Esophagus muscularis mucosa (tissue), 4 donors: ENCODE measurements at regions not wholly inside any gene's neighbourhood (a gene's known extent, or its start where the extent isn't known, plus 50 kb on each side); places are given as distances from the start of the nearest gene placed in this dataset.
"Not testable (repeated sequence)": the region's sequence is repeated elsewhere in the genome, so short reads cannot be mapped to it uniquely, and the experiment has no call there.

ENCODE experiments used
- DNase-seq: peaks from one replicate; pipeline ENCODE4 v3.0.0-alpha.2; 2017; ENCODE audit errors: extremely low spot score
- H3K27ac ChIP-seq, 4 donors: fragments of 200-600 bp; sonication (generic); replicated peaks in 1 of 4; 1 replicate in 3 of 4; 2 replicates in 1 of 4; pipeline ENCODE4 v1.5.1; 2016 to 2019; ENCODE audit warnings: mild to moderate bottlenecking in 1 of 4
- H3K27me3 ChIP-seq, 4 donors: fragments of 200-600 bp; sonication (generic); one replicate each; pipeline versions ENCODE4 v1.5.1 to v1.6.0; 2016 to 2019
- H3K36me3 ChIP-seq, 4 donors: fragments of 200-600 bp; sonication (generic); one replicate each; pipeline ENCODE4 v1.5.1; 2016 to 2019
- H3K4me1 ChIP-seq, 4 donors: fragments of 200-600 bp; sonication (generic); one replicate each; pipeline ENCODE4 v1.5.1; 2016 to 2019
- H3K4me3 ChIP-seq, 4 donors: fragments of 200-600 bp; sonication (generic); 1 replicate in 2 of 4; 2 replicates in 2 of 4; pipeline ENCODE4 v1.5.1; 2016 to 2019; ENCODE audit warnings: mild to moderate bottlenecking in 4 of 4, moderate library complexity in 1 of 4
- H3K9me3 ChIP-seq, 4 donors: fragments of 200-600 bp; sonication (generic); 1 replicate in 3 of 4; 2 replicates in 1 of 4; pipeline ENCODE4 v1.5.1; 2016 to 2019
- CTCF ChIP-seq, 3 experiments: fragments of 200-600 bp in 2 of 3; fragments of 450-650 bp in 1 of 3; sonication (generic) in 2 of 3; IDR thresholded peaks; one replicate each; pipeline ENCODE4 v1.5.1; 2017 to 2019; ENCODE audit warnings: antibody characterized with exemption in 3 of 3, mild to moderate bottlenecking in 2 of 3, moderate library complexity in 1 of 3
- EP300 ChIP-seq: sonication (generic); formaldehyde crosslinking; IDR thresholded peaks from one replicate; pipeline ENCODE4 v1.6.1; 2017; ENCODE audit warnings: antibody characterized with exemption
- POLR2A ChIP-seq: fragments of 450-650 bp; IDR thresholded peaks from one replicate; pipeline ENCODE4 v1.6.1; 2017; ENCODE audit warnings: antibody characterized with exemption, moderate library complexity, mild to moderate bottlenecking, low read depth
- POLR2AphosphoS5 ChIP-seq, 2 donors: sonication (generic); formaldehyde crosslinking; IDR thresholded peaks; one replicate each; pipeline ENCODE4 v1.6.1; 2017; ENCODE audit warnings: antibody characterized with exemption in 2 of 2
- WGBS: methylation state at CpG from one replicate; pipeline ENCODE4 v1.1.5; 2018; 5-methylcytosine and 5-hydroxymethylcytosine counted together
- intact Hi-C: fragments of 100-400 bp; cut with DNase I; formaldehyde crosslinking; loops from one replicate; pipeline ENCODE4 v1.15.1; 2023

GRCh38 chr5:164146223-164146622, 640.8 kb downstream of the MAT2B start:
- no peak for TF ChIP-seq POLR2AphosphoS5 (IDR thresholded peaks at IDR 0.05)
- no peak for TF ChIP-seq POLR2A
- no peak for TF ChIP-seq CTCF (IDR thresholded peaks at IDR 0.05)
- TF ChIP-seq EP300, result no peak
- H3K27ac ChIP-seq, result no peak overlapping the region
- intact Hi-C loops, result no loop called here
- DNase-seq, result no peak
- no peaks in the 10 kb centered on the region for H3K9me3 ChIP-seq
- H3K27me3 ChIP-seq, result no peaks in the 10 kb centered on the region
- no peak overlapping the region for H3K4me3 ChIP-seq
- no peaks in the 10 kb centered on the region for H3K4me1 ChIP-seq
- no peaks in the 10 kb centered on the region for H3K36me3 ChIP-seq
- 93% methylated on average over 4 of the region's 4 CpGs for WGBS

DNA sequence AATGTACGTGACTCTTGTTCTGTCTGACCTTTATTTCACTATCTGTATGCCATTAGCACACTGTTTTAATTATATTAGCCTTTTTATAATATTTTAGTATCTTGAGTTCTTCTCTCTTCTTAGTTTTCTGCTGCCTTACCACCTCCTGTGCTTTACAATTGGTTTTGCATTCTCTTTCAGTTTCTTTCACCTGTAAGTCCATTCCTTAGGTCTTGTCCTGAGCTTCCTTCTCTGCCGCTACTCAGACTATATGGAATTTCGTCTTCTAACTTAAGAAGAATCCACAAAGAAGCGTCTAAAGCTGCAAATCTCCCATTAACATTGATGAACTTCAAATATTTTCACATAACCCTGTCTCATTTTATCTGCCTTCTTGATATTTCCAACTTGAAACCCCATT, 642.9 kb downstream of the MAT2B start:
- intact Hi-C loops, result no loop called here
- no peak overlapping the region for H3K4me3 ChIP-seq
- no peaks in the 10 kb centered on the region for H3K36me3 ChIP-seq
- DNase-seq, result no peak
- no peak overlapping the region for H3K27ac ChIP-seq
- no peaks in the 10 kb centered on the region for H3K27me3 ChIP-seq
- H3K4me1 ChIP-seq, result no peaks in the 10 kb centered on the region
- TF ChIP-seq POLR2A (no peak), POLR2AphosphoS5 (IDR thresholded peaks at IDR 0.05) (no peak), EP300 (no peak), CTCF (IDR thresholded peaks at IDR 0.05) (no peak)
- H3K9me3 ChIP-seq, result no peaks in the 10 kb centered on the region
- WGBS, result 75% methylated on average over 4 of the region's 4 CpGs

- H3K9me3 ChIP-seq, H3K4me1 ChIP-seq, intact Hi-C loops, H3K4me3 ChIP-seq, DNase-seq, H3K27ac ChIP-seq, H3K27me3 ChIP-seq, H3K36me3 ChIP-seq: not testable (repeated sequence)
- WGBS, result 84% methylated on average over 1 of the region's 1 CpG
Observed at GRCh38 chr5:164152539-164152938, 647.1 kb downstream of the MAT2B start.

GRCh38 chr5:164153469-164154172, 648.2 kb downstream of the MAT2B start:
- 34% methylated on average over 4 of the region's 4 CpGs for WGBS
- H3K27me3 ChIP-seq, result no peaks in the 10 kb centered on the region
- TF ChIP-seq POLR2A, result no peak
- TF ChIP-seq CTCF (IDR thresholded peaks at IDR 0.05), result no peak
- no peak for TF ChIP-seq EP300
- no peak for TF ChIP-seq POLR2AphosphoS5 (IDR thresholded peaks at IDR 0.05)
- peaks cover 0 to 4% (median 0%) of the 10 kb centered on the region in 4 donors for H3K4me1 ChIP-seq
- no peak overlapping the region for H3K4me3 ChIP-seq
- H3K9me3 ChIP-seq, result no peaks in the 10 kb centered on the region
- no peak overlapping the region for H3K27ac ChIP-seq
- no peak for DNase-seq
- intact Hi-C loops, result no loop called here
- H3K36me3 ChIP-seq, result no peaks in the 10 kb centered on the region

DNA sequence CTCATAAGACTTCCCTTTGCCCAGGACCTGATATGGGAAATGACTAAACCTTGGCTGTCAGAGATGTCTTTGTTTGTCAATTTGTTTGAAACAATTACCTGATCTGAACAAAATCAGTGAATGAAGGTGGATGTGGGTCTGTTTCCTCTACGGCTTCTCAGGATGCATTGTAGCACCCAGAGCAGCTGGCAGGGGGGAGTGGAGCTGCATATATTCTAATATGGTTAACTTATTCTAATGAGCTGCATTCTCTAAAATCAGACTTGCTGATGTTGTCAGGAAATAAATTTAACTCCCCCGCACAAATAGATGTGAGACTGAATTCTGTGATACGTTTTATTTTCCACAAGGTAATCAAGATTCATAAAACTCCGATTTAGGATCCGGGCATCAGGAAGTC, 665.4 kb downstream of the MAT2B start:
- Histone ChIP-seq H3K4me3 (no peak overlapping the region), H3K27me3 (no peaks in the 10 kb centered on the region), H3K4me1 (no peaks in the 10 kb centered on the region), H3K36me3 (no peaks in the 10 kb centered on the region), H3K9me3 (no peaks in the 10 kb centered on the region), H3K27ac (no peak overlapping the region)
- DNase-seq, result no peak
- TF ChIP-seq POLR2AphosphoS5 (IDR thresholded peaks at IDR 0.05), result no peak
- no peak for TF ChIP-seq CTCF (IDR thresholded peaks at IDR 0.05)
- TF ChIP-seq EP300, result no peak
- no peak for TF ChIP-seq POLR2A
- WGBS, result 84% methylated on average over 5 of the region's 5 CpGs
- intact Hi-C loops, result no loop called here
